H9 (cell line): ENCODE measurements at regions not wholly inside any gene's neighbourhood (a gene's known extent, or its start where the extent isn't known, plus 50 kb on each side); places are given as distances from the start of the nearest gene placed in this dataset.

Experiments
- DNase-seq: peaks from one replicate; pipeline ENCODE4 v3.0.0-alpha.2; 2017
- H2AFZ ChIP-seq: one replicate; pipeline ENCODE4 v1.6.1; 2013; ENCODE audit warnings: mild to moderate bottlenecking, low read length, control low read depth, moderate library complexity
- H2AK5ac ChIP-seq: 2 replicates; pipeline ENCODE4 v1.6.1; 2013; ENCODE audit warnings: low read length, control low read depth, mixed read lengths; ENCODE audit not compliant: insufficient read length
- H2BK120ac ChIP-seq: one replicate; pipeline ENCODE4 v1.6.1; 2013; ENCODE audit warnings: low read depth, mild to moderate bottlenecking, low read length, control low read depth, inconsistent platforms; ENCODE audit not compliant: poor library complexity, severe bottlenecking
- H2BK12ac ChIP-seq: 2 replicates; pipeline ENCODE4 v1.6.1; 2013; ENCODE audit warnings: low read length, control low read depth, mixed read lengths, low read depth; ENCODE audit not compliant: insufficient read length
- H2BK15ac ChIP-seq: 2 replicates; pipeline ENCODE4 v1.6.1; 2013; ENCODE audit warnings: low read depth, low read length, control low read depth
- H2BK20ac ChIP-seq: one replicate; pipeline ENCODE4 v1.6.1; 2013; ENCODE audit warnings: low read depth, mild to moderate bottlenecking, low read length, control low read depth, inconsistent platforms; ENCODE audit not compliant: poor library complexity, severe bottlenecking
- H2BK5ac ChIP-seq: 2 replicates; pipeline ENCODE4 v1.6.1; 2013; ENCODE audit warnings: low read length, control low read depth, mixed read lengths; ENCODE audit not compliant: insufficient read length
- H3K14ac ChIP-seq: 2 replicates; pipeline ENCODE4 v1.6.1; 2013; ENCODE audit warnings: low read length, control low read depth; ENCODE audit not compliant: insufficient read depth
- H3K18ac ChIP-seq: 2 replicates; pipeline ENCODE4 v1.6.1; 2013; ENCODE audit warnings: low read depth, mild to moderate bottlenecking, mixed read lengths, low read length, control low read depth; ENCODE audit not compliant: insufficient read length
- H3K23ac ChIP-seq: 2 replicates; pipeline ENCODE4 v1.6.1; 2013; ENCODE audit warnings: low read length, control low read depth, mixed read lengths, low read depth; ENCODE audit not compliant: insufficient read length
- H3K23me2 ChIP-seq: 2 replicates; pipeline ENCODE4 v1.6.1; 2013; ENCODE audit warnings: low read depth, mild to moderate bottlenecking, mixed read lengths, low read length, control low read depth; ENCODE audit not compliant: insufficient read length, poor library complexity, severe bottlenecking
- H3K27ac ChIP-seq: 2 replicates; pipeline ENCODE4 v1.5.1; 2013; ENCODE audit warnings: low read length, control low read depth, mixed read lengths, low read depth; ENCODE audit not compliant: insufficient read length
- H3K27me3 ChIP-seq: 2 replicates; pipeline ENCODE4 v1.6.1; 2013; ENCODE audit warnings: low read length, control low read depth, inconsistent platforms; ENCODE audit not compliant: insufficient read depth
- H3K4ac ChIP-seq: 2 replicates; pipeline ENCODE4 v1.6.1; 2013; ENCODE audit warnings: low read depth, mild to moderate bottlenecking, control low read depth, inconsistent platforms, low read length, moderate library complexity
- H3K4me1 ChIP-seq: 2 replicates; pipeline ENCODE4 v1.6.1; 2013; ENCODE audit warnings: low read length, control low read depth, inconsistent platforms; ENCODE audit not compliant: insufficient read depth
- H3K4me2 ChIP-seq: 2 replicates; pipeline ENCODE4 v1.6.1; 2013; ENCODE audit warnings: low read length, control low read depth, mixed read lengths; ENCODE audit not compliant: insufficient read length, insufficient read depth
- H3K56ac ChIP-seq: 2 replicates; pipeline ENCODE4 v1.6.1; 2013; ENCODE audit warnings: low read depth, mild to moderate bottlenecking, mixed read lengths, low read length, control low read depth; ENCODE audit not compliant: insufficient read length
- H3K79me1 ChIP-seq: 2 replicates; pipeline ENCODE4 v1.6.1; 2013; ENCODE audit warnings: low read depth, mild to moderate bottlenecking, moderate library complexity, low read length, control low read depth, inconsistent platforms; ENCODE audit not compliant: insufficient read depth, poor library complexity, severe bottlenecking
- H3K79me2 ChIP-seq: 2 replicates; pipeline ENCODE4 v1.6.1; 2013; ENCODE audit warnings: low read length, control low read depth, inconsistent platforms; ENCODE audit not compliant: insufficient read depth
- H3K9ac ChIP-seq: 2 replicates; pipeline ENCODE4 v1.6.1; 2013; ENCODE audit warnings: low read length, control low read depth, mixed read lengths; ENCODE audit not compliant: insufficient read length; ENCODE audit errors: extremely low read depth
- H3K9me3 ChIP-seq: one replicate; pipeline ENCODE4 v1.6.1; 2013; ENCODE audit warnings: low read depth, low read length, inconsistent platforms; ENCODE audit not compliant: control insufficient read depth
- H3T11ph ChIP-seq: one replicate; pipeline ENCODE4 v1.6.1; 2013; ENCODE audit warnings: mild to moderate bottlenecking, low read length, control low read depth, inconsistent platforms
- H4K20me1 ChIP-seq: one replicate; pipeline ENCODE4 v1.6.1; 2013; ENCODE audit not compliant: control insufficient read depth, insufficient read length, insufficient read depth
- H4K5ac ChIP-seq: 2 replicates; pipeline ENCODE4 v1.6.1; 2013; ENCODE audit warnings: low read depth, mild to moderate bottlenecking, mixed read lengths, low read length, control low read depth; ENCODE audit not compliant: insufficient read length
- H4K8ac ChIP-seq: replicated peaks from 2 replicates; pipeline ENCODE4 v1.6.1; 2013; ENCODE audit warnings: low read length, control low read depth, mixed read lengths, low read depth; ENCODE audit not compliant: insufficient read length
- H4K91ac ChIP-seq: 2 replicates; pipeline ENCODE4 v1.6.1; 2013; ENCODE audit warnings: low read depth, mild to moderate bottlenecking, moderate library complexity, mixed read lengths, low read length, control low read depth; ENCODE audit not compliant: insufficient read length
- H3K27ac Mint-ChIP-seq, 3 experiments: 2 replicates in 2 of 3; 3 replicates in 1 of 3; pipeline ENCODE4 v1.8.0; 2020 to 2021; ENCODE audit warnings: mixed read lengths in 3 of 3, mild to moderate bottlenecking in 1 of 3, moderate library complexity in 1 of 3
- H3K27me3 Mint-ChIP-seq: 2 replicates; pipeline ENCODE4 v1.8.0; 2021; ENCODE audit warnings: low read depth, mild to moderate bottlenecking, moderate library complexity, mixed read lengths
- H3K36me3 Mint-ChIP-seq, 3 experiments: 2 replicates in 2 of 3; 3 replicates in 1 of 3; pipeline ENCODE4 v1.8.0; 2020 to 2021; ENCODE audit warnings: low read depth in 3 of 3, mixed read lengths in 3 of 3; ENCODE audit not compliant: insufficient read depth in 1 of 3
- H3K4me1 Mint-ChIP-seq, 2 experiments: 2 replicates each; pipeline ENCODE4 v1.8.0; 2020; ENCODE audit warnings: mixed read lengths in 2 of 2
- H3K4me3 Mint-ChIP-seq, 2 experiments: 2 replicates in 1 of 2; 3 replicates in 1 of 2; pipeline ENCODE4 v1.8.0; 2020 to 2021; ENCODE audit warnings: mild to moderate bottlenecking in 2 of 2, mixed read lengths in 2 of 2, moderate library complexity in 1 of 2
- H3K9me3 Mint-ChIP-seq, 2 experiments: 2 replicates in 1 of 2; 3 replicates in 1 of 2; pipeline ENCODE4 v1.8.0; 2020; ENCODE audit warnings: mild to moderate bottlenecking in 2 of 2, mixed read lengths in 2 of 2, moderate library complexity in 1 of 2
- CTCF ChIP-seq: fragments of 200-600 bp; sonication (generic); conservative IDR thresholded peaks from 3 replicates; pipeline ENCODE4 v1.8.0; 2021; ENCODE audit warnings: antibody characterized with exemption, mild to moderate bottlenecking
- WGBS: extraction: QIAGEN DNeasy Blood & Tissue Kit; methylation state at CpG from one replicate; pipeline ENCODE4 v1.1.7; 2013; ENCODE audit warnings: missing lambda C conversion rate, low lambda C conversion rate, mixed read lengths; ENCODE audit not compliant: insufficient read length; ENCODE audit errors: extremely low coverage; 5-methylcytosine and 5-hydroxymethylcytosine counted together

- Histone ChIP-seq H4K5ac (no peak overlapping the region), H3K9me3 (no peaks in the 10 kb centered on the region), H3K27ac (no peak overlapping the region), H2BK15ac (no peak overlapping the region), H2BK12ac (no peak overlapping the region), H3K23me2 (no peaks in the 10 kb centered on the region), H4K8ac (no peak overlapping the region), H3T11ph (no peak overlapping the region), H3K56ac (no peak overlapping the region), H2BK5ac (no peak overlapping the region), H2BK120ac (no peak overlapping the region), H2BK20ac (no peak overlapping the region), H3K23ac (no peak overlapping the region), H3K27me3 (no peaks in the 10 kb centered on the region), H4K20me1 (no peaks in the 10 kb centered on the region), H2AK5ac (no peak overlapping the region), H4K91ac (no peak overlapping the region), H2AFZ (no peak overlapping the region), H3K14ac (no peak overlapping the region), H3K79me1 (no peaks in the 10 kb centered on the region), H3K9ac (no peak overlapping the region), H3K4me1 (peaks cover 14% of the 10 kb centered on the region), H3K4ac (no peak overlapping the region), H3K4me2 (no peak overlapping the region), H3K18ac (no peak overlapping the region), H3K79me2 (no peaks in the 10 kb centered on the region)
- Mint-ChIP-seq H3K27me3 (no peaks in the 10 kb centered on the region), H3K9me3 (no peaks in the 10 kb centered on the region), H3K4me1 (peaks cover 8 to 10% of the 10 kb centered on the region in 2 experiments; a peak in 3 of 4 replicates), H3K27ac (no peak overlapping the region), H3K36me3 (no peaks in the 10 kb centered on the region), H3K4me3 (no peak overlapping the region)
- no CpG with 5 or more reads among the region's 9 CpGs for WGBS
- TF ChIP-seq CTCF, result no peak
- no peak for DNase-seq
Observed at GRCh38 chr11:114970927-114971645, 292.8 kb downstream of the NXPE2 start.
